ENCODE measurements at regions not wholly inside any gene's neighbourhood (a gene's known extent, or its start where the extent isn't known, plus 50 kb on each side); places are given as distances from the start of the nearest gene placed in this dataset.
"Not testable (repeated sequence)": the region's sequence is repeated elsewhere in the genome, so short reads cannot be mapped to it uniquely, and the experiment has no call there.

GRCh38 chr10:63675171-63675570 lies 154.0 kb downstream of the REEP3 start:
- DNase-seq (ENCODE audit: low spot score), result no peak

GRCh38 chr10:63677001-63677400 lies 155.8 kb downstream of the REEP3 start:
- DNase-seq (ENCODE audit: low spot score), result no peak

GRCh38 chr10:63680545-63680944 lies 159.3 kb downstream of the REEP3 start:
- DNase-seq (ENCODE audit: low spot score), result not testable (repeated sequence)

GRCh38 chr10:63681993-63682697 lies 160.9 kb downstream of the REEP3 start:
- no peak for DNase-seq (ENCODE audit: low spot score)

GRCh38 chr10:63682698-63683052 lies 161.5 kb downstream of the REEP3 start:
- DNase-seq (ENCODE audit: low spot score), result not testable (repeated sequence)

GRCh38 chr10:63683223-63683622 lies 162.0 kb downstream of the REEP3 start:
- no peak for DNase-seq (ENCODE audit: low spot score)

GRCh38 chr10:63683686-63684085 lies 162.5 kb downstream of the REEP3 start:
- no peak for DNase-seq (ENCODE audit: low spot score)

GRCh38 chr10:63684257-63684936 lies 163.2 kb downstream of the REEP3 start:
- DNase-seq (ENCODE audit: low spot score), result no peak

GRCh38 chr10:63689768-63690167 lies 168.6 kb downstream of the REEP3 start:
- DNase-seq (ENCODE audit: low spot score), result no peak

- no peak for DNase-seq (ENCODE audit: low spot score)
Observed at GRCh38 chr10:63692220-63692896, 171.2 kb downstream of the REEP3 start.

- not testable (repeated sequence) for DNase-seq (ENCODE audit: low spot score)
Observed at GRCh38 chr10:63693021-63693420, 171.8 kb downstream of the REEP3 start.

GRCh38 chr10:63696205-63696604 lies 175.0 kb downstream of the REEP3 start:
- no peak for DNase-seq (ENCODE audit: low spot score)

- no peak for DNase-seq (ENCODE audit: low spot score)
Observed at GRCh38 chr10:63697956-63698786, 177.0 kb downstream of the REEP3 start.

GRCh38 chr10:63698787-63699150 lies 177.6 kb downstream of the REEP3 start:
- no peak for DNase-seq (ENCODE audit: low spot score)

- DNase-seq (ENCODE audit: low spot score), result no peak
Observed at GRCh38 chr10:63699785-63700613, 178.8 kb downstream of the REEP3 start.

GRCh38 chr10:63700631-63701156 lies 179.5 kb downstream of the REEP3 start:
- no peak for DNase-seq (ENCODE audit: low spot score)

GRCh38 chr10:63702092-63702491 lies 180.9 kb downstream of the REEP3 start:
- DNase-seq (ENCODE audit: low spot score), result no peak

GRCh38 chr10:63703113-63703670 lies 182.0 kb downstream of the REEP3 start:
- no peak for DNase-seq (ENCODE audit: low spot score)

- DNase-seq (ENCODE audit: low spot score), result no peak
Observed at GRCh38 chr10:63703740-63704345, 182.6 kb downstream of the REEP3 start.

- no peak for DNase-seq (ENCODE audit: low spot score)
Observed at GRCh38 chr10:63707254-63707910, 186.2 kb downstream of the REEP3 start.
